ENCODE measurements at regions not wholly inside any gene's neighbourhood (a gene's known extent, or its start where the extent isn't known, plus 50 kb on each side); places are given as distances from the start of the nearest gene placed in this dataset.
A peak's percentile ranks its signal among the peaks of the same experiment; 100 is the strongest.
"Not testable (repeated sequence)": the region's sequence is repeated elsewhere in the genome, so short reads cannot be mapped to it uniquely, and the experiment has no call there.

DNA sequence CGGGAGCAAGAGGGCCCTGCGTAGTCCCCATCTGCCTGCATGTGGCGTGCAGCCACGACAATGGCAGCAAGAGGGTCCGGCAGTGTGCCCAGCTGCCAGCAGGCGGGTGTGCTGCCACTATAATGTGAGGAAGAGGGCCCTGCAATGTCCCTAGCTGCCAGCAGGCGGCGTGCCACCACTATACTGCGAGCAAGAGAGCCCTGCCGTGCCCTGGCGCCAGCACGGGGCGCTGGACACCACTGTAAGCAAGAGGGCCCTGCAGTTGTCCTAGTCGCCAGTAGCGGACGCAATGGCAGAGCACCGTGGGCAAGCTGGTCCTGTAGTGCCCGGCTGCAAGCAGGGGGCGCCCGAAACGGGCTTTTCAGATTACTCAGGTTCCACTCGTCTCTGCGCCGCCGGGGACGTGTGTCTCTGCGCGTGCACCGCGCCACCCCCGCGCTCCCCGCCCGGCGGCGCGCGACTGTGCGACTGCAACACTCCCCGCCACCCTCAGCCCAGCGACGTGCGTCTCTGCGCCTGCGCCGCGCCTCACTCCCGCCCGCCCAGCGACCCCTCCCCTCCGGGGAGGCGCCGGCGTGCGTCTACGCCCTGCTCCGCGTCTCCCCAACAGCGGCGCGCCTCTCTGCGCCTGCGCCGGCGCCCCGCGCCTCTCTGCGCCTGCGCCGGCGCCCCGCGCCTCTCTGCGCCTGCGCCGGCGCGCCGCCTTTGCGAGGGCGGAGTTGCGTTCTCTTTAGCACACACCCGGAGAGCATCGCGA lies 159.4 kb upstream of the FRG2B start:
- DNase-seq = peak in 1 of 3 donors; percentile 0

DNA sequence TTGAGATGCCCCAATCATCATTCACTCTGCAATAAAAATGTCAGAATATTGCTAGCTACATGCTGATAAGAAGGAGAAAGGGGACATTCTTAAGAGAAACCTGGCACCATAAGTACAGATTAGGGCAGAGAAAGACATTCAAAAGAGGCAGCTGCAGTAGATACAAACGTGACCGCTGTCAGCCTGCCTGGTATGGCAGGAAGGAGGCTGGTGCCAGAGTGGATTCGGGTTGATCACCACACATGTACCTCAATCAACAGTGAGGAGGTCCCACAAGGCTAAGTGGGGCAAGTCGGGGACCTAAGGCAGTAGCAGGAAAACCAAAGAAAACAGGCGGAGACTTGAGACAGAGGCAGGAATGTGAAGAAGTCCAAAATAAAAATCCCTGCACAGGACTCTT lies 158.6 kb upstream of the FRG2B start:
- not testable (repeated sequence) for DNase-seq

DNA sequence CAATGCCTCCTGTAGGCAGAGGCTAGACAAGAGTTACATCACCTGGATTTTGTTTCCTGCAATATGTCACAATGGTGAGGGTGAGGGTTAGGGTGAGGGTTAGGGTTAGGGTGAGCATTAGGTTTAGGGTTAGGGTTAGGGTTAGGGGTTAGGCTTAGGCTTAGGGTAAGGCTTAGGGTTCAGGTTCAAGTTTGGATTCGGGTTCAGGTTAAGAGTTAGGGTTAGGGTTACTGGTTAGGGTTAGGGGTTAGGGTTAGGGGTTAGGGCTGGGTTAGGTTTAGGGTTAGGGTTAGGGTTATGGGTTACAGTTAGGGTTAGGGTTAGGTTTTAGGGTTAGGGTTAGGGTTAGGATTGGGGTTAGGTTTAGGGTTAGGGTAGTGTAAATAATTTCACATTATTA lies 138.7 kb upstream of the FRG2B start:
- DNase-seq = not testable (repeated sequence)

DNA sequence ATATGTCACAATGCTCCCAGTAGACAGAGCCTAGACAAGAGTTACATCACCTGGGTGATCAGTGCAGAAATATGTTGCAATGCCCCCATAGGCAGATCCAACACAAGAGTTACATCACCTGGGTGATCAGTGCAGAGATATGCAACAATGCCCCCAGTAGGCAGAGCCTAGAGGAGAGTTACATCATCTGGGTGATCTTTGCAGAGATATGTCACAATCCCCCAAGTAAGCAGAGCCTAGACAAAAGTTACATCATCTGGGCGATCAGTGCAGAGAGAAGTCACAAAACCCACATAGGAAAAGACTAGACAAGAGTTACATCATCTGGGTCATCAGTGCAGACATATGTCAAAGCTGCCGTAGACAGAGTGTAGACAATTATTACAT lies 138.2 kb upstream of the FRG2B start:
- not testable (repeated sequence) for DNase-seq

DNA sequence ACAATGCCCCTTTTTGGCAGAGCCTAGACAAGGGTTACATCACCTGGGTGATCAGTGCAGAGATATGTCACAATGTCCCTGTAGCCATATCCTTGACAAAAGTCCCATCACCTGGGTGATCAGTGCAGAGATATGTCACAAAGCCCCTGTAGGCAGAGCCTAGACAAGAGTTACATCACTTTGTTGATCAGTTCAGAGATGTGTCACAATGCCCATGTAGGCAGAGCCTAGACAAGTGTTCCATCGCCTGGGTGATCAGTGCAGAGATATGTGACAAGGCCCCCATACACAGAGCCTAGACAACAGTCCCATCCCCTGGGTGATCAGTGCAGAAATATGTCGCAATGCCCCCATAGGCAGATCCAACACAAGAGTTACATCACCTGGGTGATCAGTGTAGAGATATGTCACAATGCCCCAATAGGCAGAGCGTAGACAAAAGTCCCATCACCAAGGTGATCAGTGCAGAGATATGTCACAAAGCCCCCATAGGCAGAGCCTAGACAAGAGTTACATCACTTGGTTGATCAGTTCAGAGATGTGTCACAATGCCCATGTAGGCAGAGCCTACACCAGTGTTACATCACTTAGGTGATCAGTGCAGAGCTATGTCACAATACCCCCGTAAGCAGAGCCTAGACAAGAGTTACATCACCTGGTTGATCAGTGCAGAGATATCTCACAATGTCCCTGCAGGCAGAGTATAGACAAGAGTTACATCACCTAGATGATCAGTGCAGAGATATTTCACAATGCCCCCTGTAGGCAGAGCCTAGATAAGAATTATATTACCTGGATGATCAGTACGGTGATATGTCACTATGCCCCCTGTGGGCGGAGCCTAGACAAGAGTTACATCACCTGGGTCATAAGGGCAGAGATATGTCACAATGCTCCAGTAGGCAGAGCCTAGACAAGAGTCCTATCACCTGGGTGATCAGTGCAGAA lies 137.6 kb upstream of the FRG2B start:
- peak in 1 of 3 donors; percentile 0 for DNase-seq

DNA sequence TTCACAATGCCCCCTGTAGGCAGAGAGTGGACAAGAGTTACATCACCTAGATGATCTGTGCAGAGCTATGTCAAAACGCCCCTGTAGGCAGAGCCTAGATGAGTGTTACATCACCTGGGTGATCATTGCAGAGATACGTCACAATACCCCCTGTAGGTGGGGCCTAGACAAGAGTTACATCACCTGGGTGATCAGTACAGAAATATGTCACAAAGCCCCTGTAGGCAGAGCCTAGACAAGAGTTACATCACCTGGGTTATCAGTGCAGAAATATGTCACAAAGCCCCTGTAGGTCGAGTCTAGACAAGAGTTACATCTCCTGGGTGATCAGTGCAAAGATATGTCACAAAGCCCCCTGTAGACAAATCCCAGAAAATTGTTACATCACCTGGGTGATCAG lies 136.6 kb upstream of the FRG2B start:
- not testable (repeated sequence) for DNase-seq

DNA sequence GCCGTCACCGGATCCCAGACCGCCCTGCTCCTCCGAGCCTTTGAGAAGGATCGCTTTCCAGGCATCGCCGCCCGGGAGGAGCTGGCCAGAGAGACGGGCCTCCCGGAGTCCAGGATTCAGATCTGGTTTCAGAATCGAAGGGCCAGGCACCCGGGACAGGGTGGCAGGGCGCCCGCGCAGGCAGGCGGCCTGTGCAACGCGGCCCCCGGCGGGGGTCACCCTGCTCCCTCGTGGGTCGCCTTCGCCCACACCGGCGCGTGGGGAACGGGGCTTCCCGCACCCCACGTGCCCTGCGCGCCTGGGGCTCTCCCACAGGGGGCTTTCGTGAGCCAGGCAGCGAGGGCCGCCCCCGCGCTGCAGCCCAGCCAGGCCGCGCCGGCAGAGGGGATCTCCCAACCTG lies 127.0 kb upstream of the FRG2B start:
- not testable (repeated sequence) for DNase-seq
